ENCODE measurements at regions not wholly inside any gene's neighbourhood (a gene's known extent, or its start where the extent isn't known, plus 50 kb on each side); places are given as distances from the start of the nearest gene placed in this dataset.

GRCh38 chr5:2523180-2523579, 228.3 kb downstream of the IRX2 start:
- no peak for DNase-seq (ENCODE audit: low read depth in 1 of 2, low spot score in 2 of 2)
- no peaks in the 10 kb centered on the region for H3K27me3 ChIP-seq (replicated peaks in 1 of 4; ENCODE audit: control insufficient read depth in 3 of 4, extremely low read depth in 1 of 4, insufficient read depth in 3 of 4, low read length in 3 of 4)
- TF ChIP-seq TAF7 (optimal IDR thresholded peaks at IDR 0.05; ENCODE audit: borderline replicate concordance, low read depth, low read length) = no peak
- no peak for TF ChIP-seq SUZ12 (IDR thresholded peaks at IDR 0.05; ENCODE audit: low read length)
- no peak for TF ChIP-seq FOSL1 (IDR thresholded peaks at IDR 0.05; ENCODE audit: insufficient read depth, low read depth, low read length)
- no peak for TF ChIP-seq RAD21 (IDR thresholded peaks at IDR 0.05 in 1 of 2, conservative IDR thresholded peaks at IDR 0.05 in 1 of 2; ENCODE audit: low read depth in 2 of 2, low read length in 2 of 2)
- TF ChIP-seq KDM1A (IDR thresholded peaks at IDR 0.05; ENCODE audit: borderline replicate concordance, low read length) = no peak
- TF ChIP-seq SP4 (IDR thresholded peaks at IDR 0.05; ENCODE audit: low read length) = no peak
- no peak for TF ChIP-seq SIX5 (IDR thresholded peaks at IDR 0.05; ENCODE audit: low read depth, low read length)
- TF ChIP-seq, protein P1, sequence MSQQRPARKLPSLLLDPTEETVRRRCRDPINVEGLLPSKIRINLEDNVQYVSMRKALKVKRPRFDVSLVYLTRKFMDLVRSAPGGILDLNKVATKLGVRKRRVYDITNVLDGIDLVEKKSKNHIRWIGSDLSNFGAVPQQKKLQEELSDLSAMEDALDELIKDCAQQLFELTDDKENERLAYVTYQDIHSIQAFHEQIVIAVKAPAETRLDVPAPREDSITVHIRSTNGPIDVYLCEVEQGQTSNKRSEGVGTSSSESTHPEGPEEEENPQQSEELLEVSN (IDR thresholded peaks at IDR 0.05) = no peak
- no peak for TF ChIP-seq ASH2L (IDR thresholded peaks at IDR 0.05; ENCODE audit: low read length)
- TF ChIP-seq USF2 (IDR thresholded peaks at IDR 0.05; ENCODE audit: low read length) = no peak
- no peak for TF ChIP-seq SP1 (IDR thresholded peaks at IDR 0.05; ENCODE audit: low read depth, low read length)
- no peak for TF ChIP-seq RFX5 (IDR thresholded peaks at IDR 0.05; ENCODE audit: borderline replicate concordance, low read depth, low read length)
- TF ChIP-seq EZH2 (IDR thresholded peaks at IDR 0.05; ENCODE audit: low read depth, low read length, severe bottlenecking) = no peak
- H2AK5ac ChIP-seq (ENCODE audit: low read depth, low read length) = no peak overlapping the region
- H3K23ac ChIP-seq (ENCODE audit: insufficient read length) = no peak overlapping the region
- no peak overlapping the region for H3K9ac ChIP-seq (replicated peaks in 1 of 4; ENCODE audit: extremely low read depth in 1 of 4, low read depth in 3 of 4, low read length in 3 of 4)
- POLR2A ChIA-PET (ENCODE audit: partially characterized antibody) = no interaction called here
- H4K20me1 ChIP-seq (replicated peaks in 1 of 2; ENCODE audit: control insufficient read depth in 1 of 2, insufficient read depth in 2 of 2, low read length in 2 of 2) = peaks cover 0 to 3% of the 10 kb centered on the region in 2 experiments
- 0 out of 2 replicates have a peak overlapping the region, but pooled peaks have one; percentile 8 for H2AFZ ChIP-seq (ENCODE audit: low read length)
- no peak overlapping the region for H4K5ac ChIP-seq (ENCODE audit: insufficient read length, low read depth, low read length)
- no peak for FAIRE-seq
- H3K14ac ChIP-seq (ENCODE audit: insufficient read length) = no peak overlapping the region
- no peaks in the 10 kb centered on the region for H3K79me2 ChIP-seq (ENCODE audit: control insufficient read depth in 1 of 2, insufficient read depth in 2 of 2, low read length in 2 of 2)
- no peak overlapping the region for H2BK120ac ChIP-seq (replicated peaks; ENCODE audit: low read depth, low read length)
- no peak overlapping the region for H2BK12ac ChIP-seq (ENCODE audit: low read depth, low read length)
- H3K4me2 ChIP-seq (ENCODE audit: insufficient read depth in 1 of 2, low read depth in 2 of 2, low read length in 2 of 2) = no peak overlapping the region
- no peak overlapping the region for H3K18ac ChIP-seq (ENCODE audit: extremely low read depth, low read length)
- no peaks in the 10 kb centered on the region for H3K9me3 ChIP-seq (ENCODE audit: insufficient read depth in 2 of 2, low read depth in 1 of 2, low read length in 1 of 2)
- H2BK20ac ChIP-seq (ENCODE audit: low read length) = no peak overlapping the region
- 87% methylated on average over 12 of the region's 12 CpGs; no CpG with 5 or more reads in 1 of the 2 experiments for WGBS, 2 experiments (ENCODE audit: extremely low coverage in 1 of 2, insufficient coverage in 1 of 2, insufficient read length in 1 of 2, insufficient replicate concordance in 2 of 2, low coverage in 1 of 2, low lambda C conversion rate in 2 of 2, missing lambda C conversion rate in 1 of 2)
- H2BK15ac ChIP-seq (ENCODE audit: low read length) = no peak overlapping the region
- H3K4me3 ChIP-seq (ENCODE audit: extremely low read depth in 1 of 4, insufficient read depth in 2 of 4, low read depth in 3 of 4, low read length in 4 of 4) = no peak overlapping the region
- peaks cover 6% of the 10 kb centered on the region; the same call in 1 of the 2 replicates for H3K23me2 ChIP-seq (ENCODE audit: low read depth, low read length)
- H3K36me3 ChIP-seq (ENCODE audit: control insufficient read depth in 2 of 4, insufficient read depth in 4 of 4, low read length in 3 of 4) = no peaks in the 10 kb centered on the region
- peaks cover 0 to 2% (median 0%) of the 10 kb centered on the region in 4 experiments; a peak in 1 of 7 replicates for H3K4me1 ChIP-seq (replicated peaks in 1 of 4; ENCODE audit: control insufficient read depth in 3 of 4, insufficient read depth in 4 of 4, low read length in 3 of 4)
- no peak overlapping the region for H3K27ac ChIP-seq (ENCODE audit: low read depth, low read length)
- no peak overlapping the region for H2BK5ac ChIP-seq (ENCODE audit: low read depth, low read length)
- no peak overlapping the region for H4K91ac ChIP-seq (replicated peaks; ENCODE audit: insufficient read length, low read length)
- no peak overlapping the region for H3K4ac ChIP-seq (replicated peaks; ENCODE audit: insufficient read length, low read depth, low read length)
- H3K56ac ChIP-seq (replicated peaks; ENCODE audit: insufficient read length, low read depth, low read length) = no peak overlapping the region
- peak overlapping the region; percentile 69; the same call in 1 of the 2 replicates for H4K8ac ChIP-seq (ENCODE audit: extremely low read depth, insufficient read depth, low read length)
- CTCF ChIA-PET (ENCODE audit: partially characterized antibody) = no interaction called here
- no peaks in the 10 kb centered on the region for H3K79me1 ChIP-seq (ENCODE audit: low read depth, low read length)

All from H1 (cell line).